Panc1 (cell line): ENCODE measurements at regions not wholly inside any gene's neighbourhood (a gene's known extent, or its start where the extent isn't known, plus 50 kb on each side); places are given as distances from the start of the nearest gene placed in this dataset.

Source experiments
- CTCF ChIP-seq: fragments of 450-650 bp; IDR thresholded peaks from 2 replicates; pipeline ENCODE4 v1.5.1; 2017; ENCODE audit warnings: mild to moderate bottlenecking
- POLR2AphosphoS5 ChIP-seq: IDR thresholded peaks from 2 replicates; pipeline ENCODE4 v1.6.1; 2012; ENCODE audit warnings: mild to moderate bottlenecking, low read depth, low read length, moderate library complexity
- REST ChIP-seq, 2 experiments: IDR thresholded peaks; 2 replicates each; pipeline ENCODE4 v1.6.1; 2011 to 2012; ENCODE audit warnings: low read depth in 2 of 2, control low read depth in 1 of 2, low read length in 1 of 2, mild to moderate bottlenecking in 1 of 2, moderate library complexity in 1 of 2; ENCODE audit not compliant: insufficient read depth in 1 of 2
- SIN3A ChIP-seq: IDR thresholded peaks from 2 replicates; pipeline ENCODE4 v1.6.1; 2012; ENCODE audit warnings: low read depth, mild to moderate bottlenecking, low read length, moderate library complexity, borderline replicate concordance; ENCODE audit not compliant: insufficient read depth
- TCF7L2 ChIP-seq: IDR thresholded peaks from 2 replicates; pipeline ENCODE4 v1.6.1; 2011; ENCODE audit warnings: mild to moderate bottlenecking, low read depth, low read length, inconsistent platforms

DNA sequence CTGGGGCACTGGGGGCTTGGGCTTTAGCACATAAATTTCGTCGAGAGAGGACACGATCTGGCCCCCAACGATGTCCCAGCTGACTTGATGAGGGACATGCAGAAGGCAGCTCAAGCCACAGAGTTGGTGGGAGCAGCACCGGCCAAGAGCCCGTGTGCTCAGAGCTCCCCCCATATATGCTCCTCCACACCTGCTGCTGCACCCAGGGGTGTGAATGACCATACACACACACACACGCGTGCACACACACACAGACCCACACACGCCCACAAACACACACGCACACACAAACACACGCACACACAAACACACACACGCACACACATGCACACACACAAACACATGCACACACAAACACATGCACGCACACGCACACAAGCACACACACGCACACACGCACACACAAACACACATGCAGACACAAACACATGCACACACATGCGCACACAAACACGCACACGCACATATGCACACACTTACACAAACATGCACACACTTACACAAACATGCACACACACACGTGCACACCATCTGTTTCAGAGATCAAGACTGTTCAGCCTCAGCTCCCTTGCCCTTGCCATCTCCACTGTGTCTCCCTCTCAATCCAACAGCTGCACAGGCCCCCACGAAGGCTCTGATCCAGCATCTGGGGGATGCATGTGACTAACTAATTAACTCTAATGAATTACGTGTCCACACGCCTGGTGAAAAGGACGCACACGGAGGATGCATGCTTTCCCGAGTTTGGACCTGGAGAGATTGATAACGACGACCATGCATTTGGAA lies 85.6 kb upstream of the TNRC6C start:
- TF ChIP-seq CTCF: no peak
- no peak for TF ChIP-seq POLR2AphosphoS5
- no peak for TF ChIP-seq REST (IDR thresholded peaks at IDR 0.05; ENCODE audit: insufficient read depth in 1 of 2, low read depth in 2 of 2, low read length in 1 of 2)
- no peak for TF ChIP-seq SIN3A
- no peak for TF ChIP-seq TCF7L2
